Body of pancreas (tissue), 4 donors: ENCODE measurements at regions not wholly inside any gene's neighbourhood (a gene's known extent, or its start where the extent isn't known, plus 50 kb on each side); places are given as distances from the start of the nearest gene placed in this dataset.

Experiments used
- ATAC-seq: fragments of 150-250 bp; one replicate; pipeline ENCODE4 v1.9.1; 2016
- DNase-seq, 4 donors: peaks; one replicate each; pipeline ENCODE4 v3.0.0-alpha.2; 2019
- H3K27ac ChIP-seq, 4 donors: fragments of 200-600 bp; sonication (generic); 1 replicate in 3 of 4; 2 replicates in 1 of 4; pipeline versions ENCODE4 v1.5.1 to v1.6.1; 2016 to 2019; ENCODE audit warnings: mild to moderate bottlenecking in 1 of 4, mixed read lengths in 1 of 4, moderate library complexity in 1 of 4
- H3K27me3 ChIP-seq, 2 donors: fragments of 200-600 bp; sonication (generic); one replicate each; pipeline ENCODE4 v1.6.0; 2016; ENCODE audit warnings: mild to moderate bottlenecking in 1 of 2
- H3K36me3 ChIP-seq, 2 donors: fragments of 200-600 bp; sonication (generic); replicated peaks in 1 of 2; 2 replicates each; pipeline ENCODE4 v1.5.1; 2016; ENCODE audit warnings: low read depth in 2 of 2; ENCODE audit not compliant: insufficient read depth in 1 of 2
- H3K4me1 ChIP-seq: fragments of 200-600 bp; sonication (generic); one replicate; pipeline ENCODE4 v1.6.0; 2016
- H3K4me3 ChIP-seq, 2 donors: fragments of 200-600 bp; sonication (generic); 1 replicate in 1 of 2; 2 replicates in 1 of 2; pipeline ENCODE4 v1.5.1; 2016 to 2019
- H3K9me3 ChIP-seq, 3 donors: fragments of 200-600 bp; sonication (generic); 1 replicate in 2 of 3; 2 replicates in 1 of 3; pipeline ENCODE4 v1.5.1; 2016
- POLR2A ChIP-seq, 3 donors: fragments of 450-650 bp; IDR thresholded peaks; one replicate each; pipeline ENCODE4 v1.6.1; 2016; ENCODE audit warnings: antibody characterized with exemption in 3 of 3, mild to moderate bottlenecking in 2 of 3
- WGBS, 2 donors: methylation state at CpG; one replicate each; pipeline ENCODE4 v1.1.5; 2017; 5-methylcytosine and 5-hydroxymethylcytosine counted together
- intact Hi-C: fragments of 100-400 bp; cut with DNase I; formaldehyde crosslinking; loops from one replicate; pipeline ENCODE4 v1.15.1; 2023
- TF ChIP-seq, protein P1 (sequence below), 7 experiments: fragments of 450-650 bp in 4 of 7; fragments of 200-600 bp in 3 of 7; sonication (generic) in 3 of 7; IDR thresholded peaks; one replicate each; pipeline ENCODE4 v1.5.1; 2016 to 2019; ENCODE audit warnings: antibody characterized with exemption in 7 of 7

DNA sequence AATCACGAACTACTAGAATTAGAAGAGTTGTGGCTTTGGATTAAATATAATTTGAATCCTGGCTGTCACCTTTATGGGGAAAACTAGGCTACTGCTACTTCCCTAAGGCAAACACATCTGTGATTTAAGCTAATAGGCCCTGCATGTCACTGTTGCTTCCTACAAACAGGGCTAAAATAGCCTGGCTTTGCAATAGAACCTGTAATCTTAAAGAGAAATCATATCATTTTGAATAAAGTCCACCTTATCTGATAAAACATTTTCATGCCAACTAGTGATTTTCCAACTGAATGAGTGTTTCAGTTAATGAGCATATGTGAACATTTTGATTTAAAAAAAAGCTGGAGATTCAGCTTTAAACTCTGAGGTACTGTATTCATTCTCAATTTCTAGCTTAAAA lies 208.0 kb downstream of the GPR37 start:
- Histone ChIP-seq H3K27ac (no peak overlapping the region), H3K4me1 (no peaks in the 10 kb centered on the region), H3K27me3 (no peaks in the 10 kb centered on the region), H3K36me3 (no peaks in the 10 kb centered on the region), H3K9me3 (no peaks in the 10 kb centered on the region), H3K4me3 (no peak overlapping the region)
- DNase-seq (no peak), ATAC-seq (no peak)
- WGBS, 2 donors, result 55 to 58% methylated on average over 1 of the region's 1 CpG
- TF ChIP-seq, protein P1, sequence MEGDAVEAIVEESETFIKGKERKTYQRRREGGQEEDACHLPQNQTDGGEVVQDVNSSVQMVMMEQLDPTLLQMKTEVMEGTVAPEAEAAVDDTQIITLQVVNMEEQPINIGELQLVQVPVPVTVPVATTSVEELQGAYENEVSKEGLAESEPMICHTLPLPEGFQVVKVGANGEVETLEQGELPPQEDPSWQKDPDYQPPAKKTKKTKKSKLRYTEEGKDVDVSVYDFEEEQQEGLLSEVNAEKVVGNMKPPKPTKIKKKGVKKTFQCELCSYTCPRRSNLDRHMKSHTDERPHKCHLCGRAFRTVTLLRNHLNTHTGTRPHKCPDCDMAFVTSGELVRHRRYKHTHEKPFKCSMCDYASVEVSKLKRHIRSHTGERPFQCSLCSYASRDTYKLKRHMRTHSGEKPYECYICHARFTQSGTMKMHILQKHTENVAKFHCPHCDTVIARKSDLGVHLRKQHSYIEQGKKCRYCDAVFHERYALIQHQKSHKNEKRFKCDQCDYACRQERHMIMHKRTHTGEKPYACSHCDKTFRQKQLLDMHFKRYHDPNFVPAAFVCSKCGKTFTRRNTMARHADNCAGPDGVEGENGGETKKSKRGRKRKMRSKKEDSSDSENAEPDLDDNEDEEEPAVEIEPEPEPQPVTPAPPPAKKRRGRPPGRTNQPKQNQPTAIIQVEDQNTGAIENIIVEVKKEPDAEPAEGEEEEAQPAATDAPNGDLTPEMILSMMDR (IDR thresholded peaks at IDR 0.05), result no peak
- no peak for TF ChIP-seq POLR2A (IDR thresholded peaks at IDR 0.05)
- intact Hi-C loops, result no loop called here

- 50 to 59% methylated on average over 5 of the region's 5 CpGs for WGBS, 2 donors
- no peak overlapping the region for H3K4me3 ChIP-seq
- no peak for DNase-seq
- no peaks in the 10 kb centered on the region for H3K4me1 ChIP-seq
- no peaks in the 10 kb centered on the region for H3K36me3 ChIP-seq
- no peak overlapping the region for H3K27ac ChIP-seq
- TF ChIP-seq, protein P1 (IDR thresholded peaks at IDR 0.05), result no peak
- no peak for TF ChIP-seq POLR2A (IDR thresholded peaks at IDR 0.05)
- intact Hi-C loops, result no loop called here
- no peaks in the 10 kb centered on the region for H3K27me3 ChIP-seq
- H3K9me3 ChIP-seq, result no peaks in the 10 kb centered on the region
- ATAC-seq, result no peak
These were observed 208.5 kb downstream of the GPR37 start for GRCh38 chr7:124557101-124557500.

GRCh38 chr7:124553502-124553901 lies 212.1 kb downstream of the GPR37 start:
- Histone ChIP-seq H3K4me3 (no peak overlapping the region), H3K27ac (no peak overlapping the region), H3K4me1 (no peaks in the 10 kb centered on the region), H3K27me3 (no peaks in the 10 kb centered on the region), H3K36me3 (no peaks in the 10 kb centered on the region), H3K9me3 (no peaks in the 10 kb centered on the region)
- ATAC-seq, result peak; percentile 12
- intact Hi-C loops, result no loop called here
- peak in 1 of 4 donors; percentile 2 for DNase-seq
- TF ChIP-seq, protein P1 (IDR thresholded peaks at IDR 0.05), result no peak
- no peak for TF ChIP-seq POLR2A (IDR thresholded peaks at IDR 0.05)
- 28 to 33% methylated on average over 4 of the region's 4 CpGs for WGBS, 2 donors

DNA sequence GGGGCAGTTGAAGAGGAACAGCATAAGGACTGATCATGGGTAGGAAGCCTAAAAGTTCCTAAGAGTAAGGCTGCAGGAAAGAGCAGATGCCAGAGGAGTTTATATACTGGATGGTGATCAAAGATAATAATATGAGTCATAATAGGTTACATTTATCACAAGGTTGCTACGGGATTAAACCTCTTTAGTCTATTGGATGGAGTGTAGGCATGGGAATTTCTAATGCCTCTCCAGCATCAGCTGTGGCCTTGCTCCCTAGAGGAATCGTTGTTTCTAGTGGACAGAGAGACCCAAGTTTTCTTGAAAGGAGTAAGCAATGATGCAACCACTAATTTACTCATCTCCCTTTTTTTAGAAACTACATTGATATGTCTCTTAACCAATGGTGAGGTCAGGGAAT lies 213.4 kb downstream of the GPR37 start:
- ATAC-seq (no peak), DNase-seq (no peak)
- intact Hi-C loops, result no loop called here
- no peaks in the 10 kb centered on the region for H3K4me1 ChIP-seq
- no peak for TF ChIP-seq POLR2A (IDR thresholded peaks at IDR 0.05)
- TF ChIP-seq, protein P1 (IDR thresholded peaks at IDR 0.05), result no peak
- H3K27ac ChIP-seq, result no peak overlapping the region
- WGBS, 2 donors, result 51 to 62% methylated on average over 2 of the region's 2 CpGs
- no peaks in the 10 kb centered on the region for H3K27me3 ChIP-seq
- no peaks in the 10 kb centered on the region for H3K9me3 ChIP-seq
- no peaks in the 10 kb centered on the region for H3K36me3 ChIP-seq
- H3K4me3 ChIP-seq, result no peak overlapping the region

GRCh38 chr7:124550036-124550435 lies 215.6 kb downstream of the GPR37 start:
- H3K27me3 ChIP-seq, result no peaks in the 10 kb centered on the region
- no peak overlapping the region for H3K27ac ChIP-seq
- intact Hi-C loops, result no loop called here
- no peaks in the 10 kb centered on the region for H3K36me3 ChIP-seq
- WGBS, 2 donors, result 61 to 69% methylated on average over 1 of the region's 1 CpG
- H3K4me1 ChIP-seq, result no peaks in the 10 kb centered on the region
- H3K9me3 ChIP-seq, result no peaks in the 10 kb centered on the region
- TF ChIP-seq POLR2A (IDR thresholded peaks at IDR 0.05), result no peak
- TF ChIP-seq, protein P1 (IDR thresholded peaks at IDR 0.05), result no peak
- ATAC-seq, result no peak
- H3K4me3 ChIP-seq, result no peak overlapping the region
- DNase-seq, result no peak
